GM23338 (cell line): ENCODE measurements at regions not wholly inside any gene's neighbourhood (a gene's known extent, or its start where the extent isn't known, plus 50 kb on each side); places are given as distances from the start of the nearest gene placed in this dataset.

Source experiments
- ATAC-seq: fragments of 200-7000 bp; cut with Tn5 transposase; 3 replicates; pipeline ENCODE4 v1.9.1; 2020
- DNase-seq: peaks from one replicate; pipeline ENCODE4 v3.0.0-alpha.2; 2015; ENCODE audit warnings: low spot score
- H2AFZ ChIP-seq: fragments of 200-600 bp; sonication (generic); 2 replicates; pipeline ENCODE4 v1.8.0; 2016; ENCODE audit warnings: antibody characterized with exemption, mild to moderate bottlenecking, moderate library complexity
- H3F3A ChIP-seq: fragments of 200-600 bp; sonication (generic); replicated peaks from 2 replicates; pipeline ENCODE4 v1.8.0; 2017; ENCODE audit warnings: antibody characterized with exemption, mixed run types, low read depth
- H3K27ac ChIP-seq: fragments of 200-600 bp; sonication (generic); 2 replicates; pipeline ENCODE4 v1.6.1; 2016; ENCODE audit warnings: low read depth
- H3K27me3 ChIP-seq: fragments of 200-600 bp; sonication (generic); 2 replicates; pipeline ENCODE4 v1.8.0; 2016; ENCODE audit warnings: mild to moderate bottlenecking, mixed run types, moderate library complexity; ENCODE audit not compliant: insufficient read depth
- H3K36me3 ChIP-seq: fragments of 200-600 bp; sonication (generic); 2 replicates; pipeline ENCODE4 v1.8.0; 2016; ENCODE audit warnings: mild to moderate bottlenecking; ENCODE audit not compliant: insufficient read depth
- H3K4me1 ChIP-seq: fragments of 200-600 bp; sonication (generic); 2 replicates; pipeline ENCODE4 v1.8.0; 2016; ENCODE audit warnings: mild to moderate bottlenecking, moderate library complexity; ENCODE audit not compliant: insufficient read depth
- H3K4me2 ChIP-seq: fragments of 200-600 bp; sonication (generic); 2 replicates; pipeline ENCODE4 v1.7.1; 2017; ENCODE audit warnings: mixed run types
- H3K4me3 ChIP-seq: fragments of 200-600 bp; sonication (generic); 2 replicates; pipeline ENCODE4 v1.6.1; 2016; ENCODE audit warnings: mixed run types
- H3K79me2 ChIP-seq: fragments of 200-600 bp; sonication (generic); replicated peaks from 2 replicates; pipeline ENCODE4 v1.8.0; 2017; ENCODE audit warnings: mild to moderate bottlenecking; ENCODE audit not compliant: insufficient read depth
- H3K9me2 ChIP-seq: fragments of 200-600 bp; sonication (generic); 2 replicates; pipeline ENCODE4 v1.8.0; 2017; ENCODE audit not compliant: insufficient read depth
- H4K20me1 ChIP-seq: fragments of 200-600 bp; sonication (generic); replicated peaks from 2 replicates; pipeline ENCODE4 v1.8.0; 2017; ENCODE audit warnings: mild to moderate bottlenecking; ENCODE audit not compliant: insufficient read depth
- H3K27ac Mint-ChIP-seq: 2 replicates; pipeline ENCODE4 v1.8.0; 2020; ENCODE audit warnings: inconsistent platforms, mild to moderate bottlenecking, moderate library complexity, mixed read lengths
- H3K27me3 Mint-ChIP-seq: 3 replicates; pipeline ENCODE4 v1.8.0; 2022; ENCODE audit warnings: low read depth, mild to moderate bottlenecking, moderate library complexity, mixed read lengths, inconsistent platforms; ENCODE audit not compliant: insufficient read depth, poor library complexity
- H3K36me3 Mint-ChIP-seq: 3 replicates; pipeline ENCODE4 v1.8.0; 2021; ENCODE audit warnings: low read depth, mild to moderate bottlenecking, inconsistent platforms, moderate library complexity, mixed read lengths
- H3K4me1 Mint-ChIP-seq: 3 replicates; pipeline ENCODE4 v1.8.0; 2020; ENCODE audit warnings: mild to moderate bottlenecking, inconsistent platforms, mixed read lengths
- H3K4me3 Mint-ChIP-seq: 3 replicates; pipeline ENCODE4 v1.8.0; 2021; ENCODE audit warnings: moderate library complexity, mild to moderate bottlenecking, inconsistent platforms, mixed read lengths
- H3K9me3 Mint-ChIP-seq: 3 replicates; pipeline ENCODE4 v1.8.0; 2020; ENCODE audit warnings: moderate library complexity, mild to moderate bottlenecking, inconsistent platforms, mixed read lengths
- CREB1 ChIP-seq: fragments of 250-450 bp; sonication (Bioruptor Pico); IDR thresholded peaks from 2 replicates; pipeline ENCODE4 v1.5.0; 2020; ENCODE audit warnings: low read depth, mild to moderate bottlenecking, moderate library complexity
- ETS1 ChIP-seq: IDR thresholded peaks from 2 replicates; pipeline ENCODE4 v1.6.1; 2016; ENCODE audit warnings: antibody characterized with exemption
- EZH2 ChIP-seq: fragments of 200-600 bp; sonication (generic); IDR thresholded peaks from one replicate; pipeline ENCODE4 v1.8.0; 2017; ENCODE audit warnings: antibody characterized with exemption, mild to moderate bottlenecking, low read depth; ENCODE audit not compliant: unreplicated experiment
- EZH2phosphoT487 ChIP-seq: fragments of 200-600 bp; sonication (generic); IDR thresholded peaks from one replicate; pipeline ENCODE4 v1.8.1; 2018; ENCODE audit warnings: antibody characterized with exemption; ENCODE audit not compliant: unreplicated experiment
- NANOG ChIP-seq: IDR thresholded peaks from 2 replicates; pipeline ENCODE4 v1.6.1; 2016; ENCODE audit warnings: antibody characterized with exemption, borderline replicate concordance
- POLR2AphosphoS5 ChIP-seq: IDR thresholded peaks from 2 replicates; pipeline ENCODE4 v1.6.1; 2016; ENCODE audit warnings: antibody characterized with exemption, low read depth
- REST ChIP-seq: IDR thresholded peaks from one replicate; pipeline ENCODE4 v1.6.1; 2018; ENCODE audit warnings: antibody characterized with exemption; ENCODE audit not compliant: unreplicated experiment
- STAT1 ChIP-seq: IDR thresholded peaks from one replicate; pipeline ENCODE4 v1.6.1; 2016; ENCODE audit warnings: antibody characterized with exemption; ENCODE audit not compliant: unreplicated experiment
- ZNF114 ChIP-seq: fragments of 250-450 bp; sonication (Bioruptor Pico); IDR thresholded peaks from 2 replicates; pipeline ENCODE4 v1.5.0; 2020; ENCODE audit warnings: mild to moderate bottlenecking, moderate library complexity
- ZNF331 ChIP-seq: fragments of 250-450 bp; sonication (Bioruptor Pico); IDR thresholded peaks from 2 replicates; pipeline ENCODE4 v1.5.0; 2020; ENCODE audit warnings: low read depth, mild to moderate bottlenecking, moderate library complexity
- ZNF462 ChIP-seq: fragments of 250-450 bp; sonication (Bioruptor Pico); IDR thresholded peaks from 2 replicates; pipeline ENCODE4 v1.5.0; 2020; ENCODE audit warnings: mild to moderate bottlenecking, moderate library complexity
- TF ChIP-seq, protein P1 (sequence below), 2 experiments: fragments of 200-600 bp in 1 of 2; sonication (generic) in 1 of 2; conservative IDR thresholded peaks; 2 replicates each; pipeline versions ENCODE4 v1.5.1 to v1.6.1; 2016 to 2017; ENCODE audit warnings: antibody characterized with exemption in 2 of 2, low read depth in 2 of 2, mild to moderate bottlenecking in 2 of 2, moderate library complexity in 1 of 2

- Mint-ChIP-seq H3K4me1 (no peaks in the 10 kb centered on the region; the same call in 2 of the 3 replicates), H3K4me3 (no peak overlapping the region), H3K9me3 (no peaks in the 10 kb centered on the region), H3K27me3 (peaks cover 3% of the 10 kb centered on the region), H3K36me3 (no peaks in the 10 kb centered on the region), H3K27ac (no peak overlapping the region)
- H3K9me2 ChIP-seq: no peaks in the 10 kb centered on the region
- no peaks in the 10 kb centered on the region for H3K79me2 ChIP-seq
- no peaks in the 10 kb centered on the region for H3K36me3 ChIP-seq
- TF ChIP-seq ZNF462 (no peak), ZNF114 (CRISPR knock-in tag) (no peak), ZNF331 (CRISPR knock-in tag) (no peak), STAT1 (no peak), CREB1 (CRISPR knock-in tag) (no peak), ETS1 (no peak), REST (no peak), EZH2 (no peak), EZH2phosphoT487 (no peak), NANOG (no peak), POLR2AphosphoS5 (no peak)
- TF ChIP-seq, protein P1, sequence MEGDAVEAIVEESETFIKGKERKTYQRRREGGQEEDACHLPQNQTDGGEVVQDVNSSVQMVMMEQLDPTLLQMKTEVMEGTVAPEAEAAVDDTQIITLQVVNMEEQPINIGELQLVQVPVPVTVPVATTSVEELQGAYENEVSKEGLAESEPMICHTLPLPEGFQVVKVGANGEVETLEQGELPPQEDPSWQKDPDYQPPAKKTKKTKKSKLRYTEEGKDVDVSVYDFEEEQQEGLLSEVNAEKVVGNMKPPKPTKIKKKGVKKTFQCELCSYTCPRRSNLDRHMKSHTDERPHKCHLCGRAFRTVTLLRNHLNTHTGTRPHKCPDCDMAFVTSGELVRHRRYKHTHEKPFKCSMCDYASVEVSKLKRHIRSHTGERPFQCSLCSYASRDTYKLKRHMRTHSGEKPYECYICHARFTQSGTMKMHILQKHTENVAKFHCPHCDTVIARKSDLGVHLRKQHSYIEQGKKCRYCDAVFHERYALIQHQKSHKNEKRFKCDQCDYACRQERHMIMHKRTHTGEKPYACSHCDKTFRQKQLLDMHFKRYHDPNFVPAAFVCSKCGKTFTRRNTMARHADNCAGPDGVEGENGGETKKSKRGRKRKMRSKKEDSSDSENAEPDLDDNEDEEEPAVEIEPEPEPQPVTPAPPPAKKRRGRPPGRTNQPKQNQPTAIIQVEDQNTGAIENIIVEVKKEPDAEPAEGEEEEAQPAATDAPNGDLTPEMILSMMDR (conservative IDR thresholded peaks at IDR 0.05; ENCODE audit: low read depth in 2 of 2): no peak
- H2AFZ ChIP-seq: no peak overlapping the region
- H3K27me3 ChIP-seq: no peaks in the 10 kb centered on the region
- H3F3A ChIP-seq: no peaks in the 10 kb centered on the region
- DNase-seq (no peak), ATAC-seq (no peak)
- no peak overlapping the region for H3K4me3 ChIP-seq
- no peaks in the 10 kb centered on the region for H3K4me1 ChIP-seq
- no peaks in the 10 kb centered on the region for H4K20me1 ChIP-seq
- H3K27ac ChIP-seq: no peak overlapping the region
- no peak overlapping the region for H3K4me2 ChIP-seq
These were observed 174.1 kb downstream of the CDH26 start for GRCh38 chr20:60132162-60132826.
